ENCODE measurements at regions not wholly inside any gene's neighbourhood (a gene's known extent, or its start where the extent isn't known, plus 50 kb on each side); places are given as distances from the start of the nearest gene placed in this dataset.

DNA sequence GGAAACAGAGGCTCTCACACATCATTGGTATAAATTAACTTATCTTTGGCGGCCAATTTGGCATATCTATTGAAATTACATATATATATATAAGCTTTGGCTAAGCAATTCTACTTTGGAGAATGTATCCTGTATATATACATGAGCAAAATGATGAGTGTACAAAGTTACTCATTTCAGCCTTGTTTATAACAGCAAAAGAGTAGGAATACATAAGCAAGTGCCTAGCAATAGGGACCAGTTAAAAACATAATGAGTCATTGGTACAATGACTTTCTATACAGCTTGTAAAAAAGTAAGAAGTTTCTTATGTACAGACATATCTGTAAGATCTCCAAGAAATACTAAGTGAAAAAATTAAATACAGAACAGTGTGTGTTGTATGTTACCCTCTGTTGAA is 190.8 kb downstream of the LTN1 start:
- TF ChIP-seq POLR2A (IDR thresholded peaks at IDR 0.05; ENCODE audit: extremely low read depth, insufficient read length): no peak
- TF ChIP-seq, protein P1, sequence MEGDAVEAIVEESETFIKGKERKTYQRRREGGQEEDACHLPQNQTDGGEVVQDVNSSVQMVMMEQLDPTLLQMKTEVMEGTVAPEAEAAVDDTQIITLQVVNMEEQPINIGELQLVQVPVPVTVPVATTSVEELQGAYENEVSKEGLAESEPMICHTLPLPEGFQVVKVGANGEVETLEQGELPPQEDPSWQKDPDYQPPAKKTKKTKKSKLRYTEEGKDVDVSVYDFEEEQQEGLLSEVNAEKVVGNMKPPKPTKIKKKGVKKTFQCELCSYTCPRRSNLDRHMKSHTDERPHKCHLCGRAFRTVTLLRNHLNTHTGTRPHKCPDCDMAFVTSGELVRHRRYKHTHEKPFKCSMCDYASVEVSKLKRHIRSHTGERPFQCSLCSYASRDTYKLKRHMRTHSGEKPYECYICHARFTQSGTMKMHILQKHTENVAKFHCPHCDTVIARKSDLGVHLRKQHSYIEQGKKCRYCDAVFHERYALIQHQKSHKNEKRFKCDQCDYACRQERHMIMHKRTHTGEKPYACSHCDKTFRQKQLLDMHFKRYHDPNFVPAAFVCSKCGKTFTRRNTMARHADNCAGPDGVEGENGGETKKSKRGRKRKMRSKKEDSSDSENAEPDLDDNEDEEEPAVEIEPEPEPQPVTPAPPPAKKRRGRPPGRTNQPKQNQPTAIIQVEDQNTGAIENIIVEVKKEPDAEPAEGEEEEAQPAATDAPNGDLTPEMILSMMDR (IDR thresholded peaks at IDR 0.05; ENCODE audit: low read depth, low read length): no peak
- TF ChIP-seq, protein P2, sequence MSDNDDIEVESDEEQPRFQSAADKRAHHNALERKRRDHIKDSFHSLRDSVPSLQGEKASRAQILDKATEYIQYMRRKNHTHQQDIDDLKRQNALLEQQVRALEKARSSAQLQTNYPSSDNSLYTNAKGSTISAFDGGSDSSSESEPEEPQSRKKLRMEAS (IDR thresholded peaks at IDR 0.05; ENCODE audit: low read depth, low read length): no peak

All from NB4 (cell line).